Choroid plexus epithelial cell (primary cell): ENCODE measurements at regions not wholly inside any gene's neighbourhood (a gene's known extent, or its start where the extent isn't known, plus 50 kb on each side); places are given as distances from the start of the nearest gene placed in this dataset.

Experiments used
- DNase-seq: peaks from one replicate; pipeline ENCODE4 v3.0.0-alpha.2; 2010; ENCODE audit warnings: low read depth
- H3K4me3 ChIP-seq: 2 replicates; pipeline ENCODE4 v1.5.1; 2011; ENCODE audit warnings: low read depth, mild to moderate bottlenecking, control low read depth, low read length, moderate library complexity
- TF ChIP-seq, protein P1 (sequence below): conservative IDR thresholded peaks from 2 replicates; pipeline ENCODE4 v1.5.1; 2011; ENCODE audit warnings: low read depth, mild to moderate bottlenecking, control low read depth, inconsistent platforms, low read length, moderate library complexity

DNA sequence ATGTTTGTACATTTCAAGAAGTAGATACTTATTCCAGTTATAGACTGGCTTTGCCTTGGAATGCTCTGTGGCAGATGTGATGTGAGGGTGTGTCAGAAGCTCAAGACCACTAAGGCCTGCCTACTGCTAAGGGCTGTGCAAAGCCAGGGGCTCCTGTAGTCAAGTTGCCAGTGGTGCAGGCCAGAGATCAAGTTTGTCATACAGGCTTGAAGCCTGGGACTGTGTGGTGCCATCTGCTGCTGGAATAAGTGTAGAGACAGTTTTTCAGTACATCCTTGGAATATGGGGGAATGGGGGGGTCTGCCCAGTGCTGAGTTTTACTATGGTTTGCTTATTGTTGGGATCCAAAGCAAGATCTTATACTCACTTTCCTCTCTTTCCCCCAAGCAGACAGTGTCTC is 649.9 kb upstream of the FOXG1 start:
- no peak for DNase-seq
- H3K4me3 ChIP-seq: no peak overlapping the region
- TF ChIP-seq, protein P1, sequence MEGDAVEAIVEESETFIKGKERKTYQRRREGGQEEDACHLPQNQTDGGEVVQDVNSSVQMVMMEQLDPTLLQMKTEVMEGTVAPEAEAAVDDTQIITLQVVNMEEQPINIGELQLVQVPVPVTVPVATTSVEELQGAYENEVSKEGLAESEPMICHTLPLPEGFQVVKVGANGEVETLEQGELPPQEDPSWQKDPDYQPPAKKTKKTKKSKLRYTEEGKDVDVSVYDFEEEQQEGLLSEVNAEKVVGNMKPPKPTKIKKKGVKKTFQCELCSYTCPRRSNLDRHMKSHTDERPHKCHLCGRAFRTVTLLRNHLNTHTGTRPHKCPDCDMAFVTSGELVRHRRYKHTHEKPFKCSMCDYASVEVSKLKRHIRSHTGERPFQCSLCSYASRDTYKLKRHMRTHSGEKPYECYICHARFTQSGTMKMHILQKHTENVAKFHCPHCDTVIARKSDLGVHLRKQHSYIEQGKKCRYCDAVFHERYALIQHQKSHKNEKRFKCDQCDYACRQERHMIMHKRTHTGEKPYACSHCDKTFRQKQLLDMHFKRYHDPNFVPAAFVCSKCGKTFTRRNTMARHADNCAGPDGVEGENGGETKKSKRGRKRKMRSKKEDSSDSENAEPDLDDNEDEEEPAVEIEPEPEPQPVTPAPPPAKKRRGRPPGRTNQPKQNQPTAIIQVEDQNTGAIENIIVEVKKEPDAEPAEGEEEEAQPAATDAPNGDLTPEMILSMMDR: no peak

DNA sequence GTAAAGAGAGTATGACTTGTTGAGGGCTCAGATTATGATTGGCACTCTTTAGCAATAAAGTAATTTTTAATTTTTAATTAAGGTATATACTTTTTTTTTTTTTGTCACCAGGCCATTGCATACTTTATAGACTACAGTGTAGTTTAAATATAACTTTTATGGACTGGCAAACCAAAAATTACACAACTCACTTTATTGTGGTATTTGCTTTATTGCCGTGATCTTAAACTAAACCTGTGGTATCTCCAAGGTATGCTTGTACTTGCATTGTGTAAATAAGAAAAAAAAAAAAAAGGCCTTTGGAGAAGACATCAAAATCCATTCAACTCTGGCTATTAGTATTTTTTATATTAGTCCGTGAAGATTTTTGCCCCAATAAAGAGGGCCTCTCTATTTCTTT is 646.7 kb upstream of the FOXG1 start:
- no peak overlapping the region for H3K4me3 ChIP-seq
- TF ChIP-seq, protein P1: no peak
- no peak for DNase-seq

- H3K4me3 ChIP-seq: no peak overlapping the region
- TF ChIP-seq, protein P1: no peak
- DNase-seq: no peak
Measured at GRCh38 chr14:28120391-28120790, 646.2 kb upstream of the FOXG1 start.

DNA sequence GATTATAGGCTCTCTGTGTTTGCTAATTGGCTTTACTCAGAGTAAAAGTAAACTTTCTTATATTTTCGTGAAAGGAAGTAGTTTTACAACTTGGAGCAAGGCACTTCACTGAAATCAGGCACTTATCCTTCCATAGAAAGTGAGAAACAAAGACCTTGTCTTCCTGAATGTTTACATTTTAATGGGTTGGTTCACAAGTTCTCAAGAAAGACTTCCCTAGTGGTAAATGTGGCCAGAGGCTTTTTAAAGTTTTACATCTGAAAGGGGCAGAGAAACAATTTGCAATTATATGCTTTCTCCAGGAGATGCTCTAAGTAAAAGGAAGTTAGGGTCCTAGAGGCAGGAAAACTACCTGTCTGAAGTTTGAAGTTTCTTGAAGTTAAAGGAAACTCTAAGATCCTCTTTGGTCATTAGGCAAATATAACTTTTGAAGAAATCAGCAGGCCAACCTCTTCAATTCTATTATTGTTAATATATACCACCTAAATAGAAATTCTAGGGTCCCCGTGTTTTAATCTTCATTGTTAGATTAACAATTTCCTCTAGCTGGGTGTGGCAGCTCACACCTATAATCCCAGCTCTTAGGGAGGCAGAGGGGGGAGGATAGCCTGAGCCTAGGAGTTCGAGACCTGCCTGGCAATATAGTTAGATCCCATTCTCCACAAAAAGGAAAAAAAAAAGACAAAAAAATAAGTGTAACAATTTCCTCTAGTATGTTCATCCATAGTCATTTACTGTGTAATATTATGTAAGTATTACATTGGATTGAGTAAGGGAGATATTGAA is 644.9 kb upstream of the FOXG1 start:
- no peak for DNase-seq
- TF ChIP-seq, protein P1: no peak
- no peak overlapping the region for H3K4me3 ChIP-seq

GRCh38 chr14:28130610-28131284 is 635.8 kb upstream of the FOXG1 start:
- TF ChIP-seq, protein P1: no peak
- no peak overlapping the region for H3K4me3 ChIP-seq

DNA sequence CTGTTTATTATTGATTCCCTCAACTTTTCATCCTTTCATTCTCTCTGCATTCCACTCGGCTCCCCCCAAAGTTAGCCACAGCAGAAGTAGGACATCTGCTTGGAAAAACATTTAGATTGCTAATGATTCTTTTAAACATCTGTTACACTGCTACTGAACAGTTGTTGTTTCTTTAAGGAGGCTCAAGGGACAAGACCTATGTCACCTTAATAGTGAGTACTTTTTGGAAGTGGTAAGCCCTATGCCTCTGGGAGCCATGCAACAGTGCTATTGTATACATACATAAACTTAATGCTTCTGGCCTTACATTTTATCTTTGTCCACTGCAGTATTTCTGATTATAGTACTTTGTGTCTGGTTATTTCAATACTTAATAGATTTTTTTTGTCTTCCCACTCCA is 628.2 kb upstream of the FOXG1 start:
- TF ChIP-seq, protein P1: no peak
- DNase-seq: no peak
- H3K4me3 ChIP-seq: no peak overlapping the region

More at GRCh38 chr14:28130610-28131284, 635.8 kb upstream of the FOXG1 start:
- DNase-seq: no peak

DNA sequence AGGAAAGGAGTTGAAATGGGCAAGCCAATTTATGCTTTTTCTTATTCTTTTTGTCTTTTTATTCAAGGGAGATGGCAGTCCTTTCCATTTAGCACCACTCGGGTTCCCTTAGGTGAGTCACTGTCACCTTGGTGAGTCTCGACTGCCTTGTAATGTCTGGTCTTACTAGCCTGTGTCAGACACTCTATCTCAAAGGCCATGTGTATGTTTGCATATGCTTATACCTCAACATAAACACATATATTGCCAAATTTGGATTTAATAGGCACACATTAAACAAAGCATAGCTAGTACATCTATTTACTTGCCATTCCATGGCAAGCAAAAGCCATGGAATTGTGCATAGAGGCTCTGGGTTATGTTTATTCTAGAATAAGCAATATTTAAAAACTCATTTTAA is 624.9 kb upstream of the FOXG1 start:
- TF ChIP-seq, protein P1: no peak
- DNase-seq: no peak
- no peak overlapping the region for H3K4me3 ChIP-seq
